Astrocyte (in vitro differentiated cells and primary cell): ENCODE measurements at regions not wholly inside any gene's neighbourhood (a gene's known extent, or its start where the extent isn't known, plus 50 kb on each side); places are given as distances from the start of the nearest gene placed in this dataset.
A peak's percentile ranks its signal among the peaks of the same experiment; 100 is the strongest.

Experiments
- DNase-seq: peaks from one replicate; pipeline ENCODE4 v3.0.0-alpha.2; 2010; ENCODE audit warnings: low read depth
- FAIRE-seq: peaks from 2 replicates; lab custom pipeline; 2011; peaks lifted over from hg19 to GRCh38; lab: Jason Lieb, UNC
- H2AFZ ChIP-seq: 2 replicates; pipeline ENCODE4 v1.6.0; 2012; ENCODE audit warnings: low read depth, low read length, inconsistent platforms
- H3K27ac ChIP-seq: 2 replicates; pipeline ENCODE4 v1.5.1; 2011; ENCODE audit warnings: low read depth, low read length, inconsistent platforms
- H3K27me3 ChIP-seq: 2 replicates; pipeline ENCODE4 v1.6.0; 2011; ENCODE audit warnings: low read length, inconsistent platforms; ENCODE audit not compliant: insufficient read depth
- H3K36me3 ChIP-seq: 2 replicates; pipeline ENCODE4 v1.5.1; 2011; ENCODE audit warnings: low read length, inconsistent platforms; ENCODE audit not compliant: insufficient read depth
- H3K4me1 ChIP-seq: 2 replicates; pipeline ENCODE4 v1.5.1; 2011; ENCODE audit warnings: low read length, inconsistent platforms; ENCODE audit not compliant: insufficient read depth
- H3K4me2 ChIP-seq: 2 replicates; pipeline ENCODE4 v1.6.0; 2012; ENCODE audit warnings: low read length, inconsistent platforms
- H3K4me3 ChIP-seq: 2 replicates; pipeline ENCODE4 v1.5.1; 2011; ENCODE audit warnings: low read depth, mild to moderate bottlenecking, low read length, inconsistent platforms; ENCODE audit not compliant: insufficient read depth
- H3K79me2 ChIP-seq: 2 replicates; pipeline ENCODE4 v1.6.0; 2012; ENCODE audit warnings: mild to moderate bottlenecking, low read length, inconsistent platforms; ENCODE audit not compliant: insufficient read depth
- H3K9ac ChIP-seq: 2 replicates; pipeline ENCODE4 v1.6.0; 2012; ENCODE audit warnings: mild to moderate bottlenecking, low read length, inconsistent platforms
- H3K9me3 ChIP-seq: 2 replicates; pipeline ENCODE4 v1.5.1; 2012; ENCODE audit warnings: low read depth, mild to moderate bottlenecking, low read length, inconsistent platforms; ENCODE audit not compliant: insufficient read depth
- H4K20me1 ChIP-seq: 2 replicates; pipeline ENCODE4 v1.6.0; 2012; ENCODE audit warnings: low read length, inconsistent platforms; ENCODE audit not compliant: insufficient read depth
- H3K27ac Mint-ChIP-seq: one replicate; pipeline ENCODE4 v1.8.0; 2021; ENCODE audit warnings: mild to moderate bottlenecking, mixed read lengths; ENCODE audit not compliant: unreplicated experiment
- H3K27me3 Mint-ChIP-seq: one replicate; pipeline ENCODE4 v1.8.0; 2021; ENCODE audit warnings: low read depth, mixed read lengths; ENCODE audit not compliant: unreplicated experiment
- H3K36me3 Mint-ChIP-seq: one replicate; pipeline ENCODE4 v1.8.0; 2021; ENCODE audit warnings: low read depth, mixed read lengths; ENCODE audit not compliant: unreplicated experiment
- H3K4me1 Mint-ChIP-seq: one replicate; pipeline ENCODE4 v1.8.0; 2021; ENCODE audit warnings: low read depth, mixed read lengths; ENCODE audit not compliant: unreplicated experiment
- H3K4me3 Mint-ChIP-seq: one replicate; pipeline ENCODE4 v1.8.0; 2021; ENCODE audit warnings: mild to moderate bottlenecking, moderate library complexity, mixed read lengths; ENCODE audit not compliant: unreplicated experiment
- H3K9me3 Mint-ChIP-seq: one replicate; pipeline ENCODE4 v1.8.0; 2021; ENCODE audit warnings: mild to moderate bottlenecking, mixed read lengths; ENCODE audit not compliant: unreplicated experiment
- CTCF ChIP-seq: IDR thresholded peaks from 2 replicates; pipeline ENCODE4 v1.5.1; 2011; ENCODE audit warnings: low read depth, mild to moderate bottlenecking, inconsistent platforms, low read length, moderate library complexity; ENCODE audit not compliant: insufficient read depth
- EZH2 ChIP-seq: IDR thresholded peaks from 2 replicates; pipeline ENCODE4 v1.6.1; 2012; ENCODE audit warnings: mild to moderate bottlenecking, low read length, inconsistent platforms; ENCODE audit not compliant: insufficient read depth

GRCh38 chr14:46215801-46216200, 435.8 kb downstream of the RPL10L start:
- no peak overlapping the region for H3K27ac ChIP-seq
- Mint-ChIP-seq H3K4me3 (no peak overlapping the region), H3K27ac (no peak overlapping the region), H3K27me3 (no peaks in the 10 kb centered on the region), H3K4me1 (no peaks in the 10 kb centered on the region), H3K9me3 (peaks cover 1% of the 10 kb centered on the region), H3K36me3 (no peaks in the 10 kb centered on the region)
- no peaks in the 10 kb centered on the region for H3K36me3 ChIP-seq
- no peaks in the 10 kb centered on the region for H3K27me3 ChIP-seq
- H3K4me2 ChIP-seq = no peak overlapping the region
- H3K4me3 ChIP-seq = no peak overlapping the region
- no peaks in the 10 kb centered on the region for H3K4me1 ChIP-seq
- no peaks in the 10 kb centered on the region for H3K9me3 ChIP-seq
- TF ChIP-seq CTCF (no peak), EZH2 (no peak)
- H3K9ac ChIP-seq = no peak overlapping the region
- FAIRE-seq (no peak), DNase-seq (no peak)
- no peaks in the 10 kb centered on the region for H3K79me2 ChIP-seq
- H2AFZ ChIP-seq = no peak overlapping the region
- no peaks in the 10 kb centered on the region for H4K20me1 ChIP-seq

GRCh38 chr14:46198676-46199075, 452.9 kb downstream of the RPL10L start:
- H3K79me2 ChIP-seq = no peaks in the 10 kb centered on the region
- no peaks in the 10 kb centered on the region for H3K9me3 ChIP-seq
- Mint-ChIP-seq H3K36me3 (no peaks in the 10 kb centered on the region), H3K9me3 (no peaks in the 10 kb centered on the region), H3K27ac (no peak overlapping the region), H3K4me1 (no peaks in the 10 kb centered on the region), H3K27me3 (no peaks in the 10 kb centered on the region), H3K4me3 (no peak overlapping the region)
- TF ChIP-seq EZH2 (no peak), CTCF (no peak)
- DNase-seq (no peak), FAIRE-seq (no peak)
- H3K27ac ChIP-seq = no peak overlapping the region
- no peaks in the 10 kb centered on the region for H3K36me3 ChIP-seq
- H3K4me1 ChIP-seq = no peaks in the 10 kb centered on the region
- no peak overlapping the region for H3K4me3 ChIP-seq
- H2AFZ ChIP-seq = no peak overlapping the region
- H4K20me1 ChIP-seq = no peaks in the 10 kb centered on the region
- H3K4me2 ChIP-seq = no peak overlapping the region
- no peaks in the 10 kb centered on the region for H3K27me3 ChIP-seq
- H3K9ac ChIP-seq = no peak overlapping the region

- no peaks in the 10 kb centered on the region for H3K9me3 ChIP-seq
- no peak overlapping the region for H2AFZ ChIP-seq
- H3K4me3 ChIP-seq = no peak overlapping the region
- no peaks in the 10 kb centered on the region for H3K36me3 Mint-ChIP-seq
- H3K4me1 ChIP-seq = no peaks in the 10 kb centered on the region
- no peak overlapping the region for H3K9ac ChIP-seq
- no peaks in the 10 kb centered on the region for H3K79me2 ChIP-seq
- FAIRE-seq (no peak), DNase-seq (peak; percentile 16)
- H3K36me3 ChIP-seq = no peaks in the 10 kb centered on the region
- TF ChIP-seq CTCF (no peak), EZH2 (no peak)
- H3K27ac ChIP-seq = no peak overlapping the region
- no peak overlapping the region for H3K27ac Mint-ChIP-seq
- no peaks in the 10 kb centered on the region for H3K4me1 Mint-ChIP-seq
- no peaks in the 10 kb centered on the region for H3K27me3 Mint-ChIP-seq
- no peak overlapping the region for H3K4me3 Mint-ChIP-seq
- H4K20me1 ChIP-seq = no peaks in the 10 kb centered on the region
- H3K27me3 ChIP-seq = no peaks in the 10 kb centered on the region
- H3K9me3 Mint-ChIP-seq = no peaks in the 10 kb centered on the region
- no peak overlapping the region for H3K4me2 ChIP-seq
Measured at GRCh38 chr14:46197856-46198255, 453.7 kb downstream of the RPL10L start.
